SHP77 (cell line): ENCODE measurements at regions not wholly inside any gene's neighbourhood (a gene's known extent, or its start where the extent isn't known, plus 50 kb on each side); places are given as distances from the start of the nearest gene placed in this dataset.

Source experiments
- DNase-seq, 2 experiments: peaks; one replicate each; lab custom pipeline; 2025; lab: John Stamatoyannopoulos, UW

DNA sequence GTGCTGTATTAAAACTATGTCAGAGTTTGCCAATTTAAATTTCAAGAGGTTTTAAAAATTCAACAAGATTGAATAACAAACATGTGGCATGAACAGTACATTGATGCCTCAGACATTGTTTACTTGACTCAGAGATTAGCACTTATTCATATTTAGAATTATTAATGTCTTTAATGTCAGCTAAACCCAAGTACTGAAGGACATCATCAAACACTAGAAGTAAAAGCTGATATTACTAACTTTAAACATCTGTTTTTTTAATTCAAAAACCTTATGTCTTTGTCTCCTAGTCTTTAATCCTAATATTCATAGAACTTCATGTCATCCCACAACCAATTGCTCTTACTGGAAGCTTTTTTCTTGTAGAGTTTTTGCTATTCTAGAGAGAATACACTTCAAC is 406.2 kb upstream of the PCDH7 start:
- no peak for DNase-seq

GRCh38 chr4:30330894-30331652 is 389.1 kb upstream of the PCDH7 start:
- DNase-seq, result no peak

DNA sequence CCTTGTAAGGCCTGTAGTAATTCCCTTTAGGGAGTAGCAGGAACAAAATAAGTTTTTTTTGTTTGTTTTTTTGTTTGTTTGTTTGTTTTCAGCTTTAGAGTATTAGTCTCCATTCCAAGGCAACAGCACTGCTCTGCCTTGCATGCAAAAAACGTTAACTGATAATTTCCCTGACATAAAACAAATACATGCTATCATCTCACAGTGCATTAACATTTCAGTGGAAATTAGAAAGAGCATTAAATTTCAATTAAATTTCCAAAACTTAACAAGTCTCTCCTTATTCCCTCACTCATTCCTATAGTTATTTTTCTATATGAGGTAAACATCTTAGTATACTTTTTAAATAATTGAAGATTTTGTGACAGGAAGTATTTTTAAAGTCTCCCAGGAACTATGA is 378.4 kb upstream of the PCDH7 start:
- no peak for DNase-seq

- DNase-seq, result no peak
These were observed 369.9 kb upstream of the PCDH7 start for GRCh38 chr4:30350288-30350687.

- no peak for DNase-seq
These were observed 365.6 kb upstream of the PCDH7 start for GRCh38 chr4:30354605-30355004.

DNA sequence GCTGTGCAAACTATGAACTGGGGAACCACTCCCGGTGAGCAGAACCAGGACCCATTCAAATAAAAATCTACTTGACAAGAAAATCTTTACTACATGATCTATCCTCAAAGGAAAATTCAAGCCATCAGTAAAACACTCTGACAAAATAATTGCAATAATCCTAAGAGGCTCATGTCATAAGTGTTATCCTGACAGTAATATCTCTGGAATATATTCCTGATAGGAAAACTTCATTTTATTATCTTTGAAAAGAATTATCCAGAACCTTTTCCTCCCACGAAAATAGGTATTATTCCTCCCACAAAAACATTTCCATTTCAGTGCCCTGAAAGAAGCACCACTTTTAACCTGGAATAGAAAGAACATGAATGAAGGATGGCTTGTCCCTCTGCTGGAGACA is 357.7 kb upstream of the PCDH7 start:
- no peak for DNase-seq

GRCh38 chr4:30370105-30370504 is 350.1 kb upstream of the PCDH7 start:
- DNase-seq, result no peak

DNA sequence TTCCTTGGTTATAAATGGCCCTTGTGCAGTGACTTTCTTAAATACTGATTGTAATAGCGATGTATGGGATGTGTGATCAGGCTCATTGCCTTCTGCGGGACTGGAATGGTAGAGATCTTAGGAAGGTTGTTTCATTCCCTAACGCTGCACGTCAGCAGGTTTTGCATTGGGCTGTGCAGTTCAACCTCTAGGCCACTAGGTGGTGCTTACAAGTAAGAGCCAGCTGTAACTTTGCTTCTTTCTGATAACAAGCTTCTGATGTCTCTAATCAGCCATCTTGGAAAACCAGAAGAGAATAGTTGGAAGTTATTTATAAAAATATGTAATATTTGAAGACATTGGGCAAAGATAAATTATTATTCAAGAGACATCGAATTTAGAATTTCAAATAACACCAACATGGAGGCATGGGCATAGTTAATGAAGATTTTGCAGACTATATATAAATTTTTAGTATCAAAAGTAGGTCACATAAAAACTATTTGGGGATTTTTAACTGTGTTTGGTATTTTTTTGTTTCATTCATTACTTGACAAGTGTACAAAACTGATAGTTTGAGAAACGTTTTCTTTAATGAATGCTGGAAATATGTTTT is 339.7 kb upstream of the PCDH7 start:
- peak in 1 of 2 experiments; percentile 10 for DNase-seq

DNA sequence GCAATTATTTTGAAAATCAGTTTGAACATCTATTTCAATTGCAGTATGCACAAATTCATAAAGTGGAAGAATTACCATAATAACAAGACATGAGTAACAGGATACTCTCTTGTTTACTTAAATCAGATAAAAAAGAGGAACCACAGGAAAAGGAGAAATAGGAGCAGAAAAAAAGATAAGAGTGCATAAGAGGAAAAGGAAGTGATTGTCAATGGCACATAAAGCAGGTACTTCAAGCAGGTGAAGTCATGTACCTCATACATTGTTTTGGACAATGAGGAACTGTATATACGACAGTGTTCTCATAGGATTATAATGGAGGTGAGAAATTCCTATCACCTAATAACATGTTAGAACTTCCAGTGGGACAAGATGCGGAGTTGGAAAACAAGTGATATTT is 334.5 kb upstream of the PCDH7 start:
- DNase-seq, result no peak

DNA sequence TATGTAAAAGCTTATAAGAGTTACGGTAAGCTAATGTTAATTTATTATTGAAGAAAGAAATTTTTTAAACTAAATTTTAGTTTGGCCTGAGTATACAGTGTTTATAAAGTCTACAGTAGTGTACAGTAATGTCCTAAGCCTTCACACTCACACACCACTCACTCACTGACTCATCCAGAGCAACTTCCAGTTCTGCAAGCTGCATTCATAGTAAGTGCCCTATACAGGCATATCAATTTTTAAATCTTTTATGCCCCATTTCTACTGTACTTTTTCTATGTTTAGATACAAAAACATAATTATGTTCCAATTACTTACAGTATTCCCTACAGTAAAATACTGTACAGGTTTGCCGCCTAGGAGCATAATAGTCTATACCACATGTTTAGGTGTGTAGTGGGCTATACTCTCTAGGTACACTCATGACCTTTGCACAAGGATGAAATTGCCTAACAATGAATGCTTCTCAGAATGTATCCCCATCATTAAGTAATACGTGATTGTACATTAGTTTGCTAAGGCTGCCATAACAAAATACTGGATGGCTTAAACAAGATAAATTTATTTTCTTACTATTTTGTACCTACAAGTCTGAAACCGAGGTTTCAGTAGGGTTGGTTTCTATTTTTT is 333.8 kb upstream of the PCDH7 start:
- no peak for DNase-seq

DNA sequence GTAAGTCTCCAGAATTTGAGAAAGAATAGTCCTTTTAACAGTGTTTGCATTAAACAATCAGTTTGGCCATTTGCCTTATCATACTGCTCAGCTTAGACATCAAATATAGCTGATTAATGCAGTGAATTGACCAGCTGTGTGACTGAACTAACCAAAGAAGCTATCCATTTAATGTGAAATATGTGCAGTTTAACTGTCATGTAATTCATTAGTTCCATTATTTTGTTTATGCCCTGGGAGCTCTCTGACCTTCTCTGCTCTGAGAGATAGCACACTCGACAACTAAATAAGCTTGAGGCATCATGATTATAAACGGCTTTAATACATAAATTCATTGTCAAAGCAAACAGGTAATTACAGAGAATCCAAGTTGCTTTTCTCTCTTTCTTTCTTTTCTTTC is 324.3 kb upstream of the PCDH7 start:
- no peak for DNase-seq

GRCh38 chr4:30396772-30397475 is 323.2 kb upstream of the PCDH7 start:
- DNase-seq, result no peak

- DNase-seq, result no peak
These were observed 320.7 kb upstream of the PCDH7 start for GRCh38 chr4:30399476-30399875.

DNA sequence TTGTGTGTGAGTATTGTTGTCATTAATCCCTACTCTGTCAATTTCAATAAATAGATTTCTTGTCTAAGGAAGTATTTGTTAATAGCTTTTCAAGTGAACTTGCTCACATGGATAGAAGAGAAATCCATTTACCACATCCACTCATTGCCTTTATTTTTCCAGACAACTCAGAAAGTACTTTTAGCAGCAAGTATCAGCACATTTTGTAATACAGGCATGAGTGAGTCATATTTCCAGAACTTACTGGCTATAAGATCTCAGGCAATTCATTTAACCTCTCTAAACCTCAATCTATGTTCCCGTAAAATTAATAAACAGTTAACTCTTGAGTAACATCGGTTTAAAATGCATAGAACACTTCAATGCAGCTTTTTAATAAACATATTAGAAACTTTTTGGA is 317.9 kb upstream of the PCDH7 start:
- DNase-seq, result no peak

DNA sequence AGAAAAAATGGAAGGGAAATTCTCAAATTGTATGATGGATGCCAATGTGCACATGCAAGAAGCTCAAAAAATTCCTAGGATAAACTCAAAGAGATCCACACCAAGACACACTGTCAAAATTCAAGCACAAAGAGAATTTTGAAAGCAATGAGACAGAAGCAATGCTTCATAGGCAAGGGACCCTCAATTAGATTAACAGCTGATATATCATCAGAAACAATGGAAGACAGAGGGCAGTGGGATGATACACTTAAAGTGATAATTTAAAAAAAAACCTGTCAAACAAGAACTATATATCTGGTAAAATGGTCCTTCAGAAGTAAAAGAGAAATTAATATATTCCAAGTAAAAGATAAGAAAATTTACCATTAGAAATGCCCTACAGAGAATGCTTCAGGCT is 306.3 kb upstream of the PCDH7 start:
- DNase-seq, result no peak

GRCh38 chr4:30416547-30416946 is 303.6 kb upstream of the PCDH7 start:
- no peak for DNase-seq

DNA sequence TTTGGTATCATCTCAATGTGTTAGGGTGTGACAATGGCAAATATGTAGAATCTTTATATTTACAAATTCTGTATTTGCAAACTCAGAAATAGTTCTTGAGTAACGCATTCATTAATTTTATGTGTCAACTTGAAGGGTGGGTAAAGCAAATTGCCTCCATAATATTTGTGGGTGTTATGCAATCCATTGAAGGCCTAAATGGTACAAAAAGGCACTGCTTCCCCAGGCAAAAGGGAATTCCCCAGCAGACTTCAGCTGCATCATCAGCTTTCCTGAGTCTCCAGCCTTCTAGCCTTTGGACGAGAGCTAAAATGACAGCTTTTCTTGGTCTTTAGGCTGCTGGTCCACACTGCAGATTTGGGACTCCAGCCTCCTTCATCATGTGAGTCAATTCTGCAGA is 292.2 kb upstream of the PCDH7 start:
- DNase-seq, result no peak

DNA sequence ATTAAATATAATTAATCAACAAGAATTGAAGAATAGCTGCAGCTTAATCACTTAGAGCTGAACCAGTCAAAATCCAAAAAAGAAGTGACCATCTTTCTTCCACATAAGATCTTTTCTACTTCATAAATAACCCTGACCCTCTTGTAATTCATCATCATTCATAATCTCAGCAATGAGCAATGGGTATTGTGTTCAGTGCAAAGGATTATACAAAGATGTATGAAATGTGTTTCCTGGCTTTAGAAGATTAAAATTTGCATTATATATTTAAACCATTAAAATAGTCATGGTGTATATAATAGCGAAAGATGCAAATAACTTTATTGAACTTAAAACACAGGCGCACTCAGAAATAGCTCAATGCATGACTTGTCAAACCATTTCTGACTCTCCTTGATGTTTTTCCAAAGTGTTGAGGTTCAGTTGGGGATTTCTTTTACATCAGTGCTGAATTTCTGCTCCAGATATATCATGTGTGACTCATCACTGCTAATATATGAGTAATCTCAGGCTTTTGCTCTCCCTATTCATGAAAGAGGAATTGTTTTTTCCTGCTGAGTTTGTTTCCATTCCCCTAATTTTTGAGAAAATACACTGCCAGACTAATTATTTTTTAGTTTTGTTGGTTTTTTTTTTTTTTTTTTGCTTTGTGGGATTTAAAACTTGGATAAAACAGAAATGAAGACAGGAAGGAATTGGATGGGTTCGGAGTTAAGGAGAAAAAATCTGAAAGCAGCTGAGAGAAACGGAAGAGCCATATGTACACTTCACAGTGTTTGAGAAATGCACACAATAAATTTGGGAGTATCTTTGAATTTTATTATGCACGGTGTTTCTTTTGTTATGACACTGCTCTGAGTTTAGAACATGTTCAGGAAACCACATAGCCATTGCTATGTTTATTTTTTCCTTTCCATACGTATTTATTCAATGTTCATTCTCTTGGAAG is 290.1 kb upstream of the PCDH7 start:
- no peak for DNase-seq

DNA sequence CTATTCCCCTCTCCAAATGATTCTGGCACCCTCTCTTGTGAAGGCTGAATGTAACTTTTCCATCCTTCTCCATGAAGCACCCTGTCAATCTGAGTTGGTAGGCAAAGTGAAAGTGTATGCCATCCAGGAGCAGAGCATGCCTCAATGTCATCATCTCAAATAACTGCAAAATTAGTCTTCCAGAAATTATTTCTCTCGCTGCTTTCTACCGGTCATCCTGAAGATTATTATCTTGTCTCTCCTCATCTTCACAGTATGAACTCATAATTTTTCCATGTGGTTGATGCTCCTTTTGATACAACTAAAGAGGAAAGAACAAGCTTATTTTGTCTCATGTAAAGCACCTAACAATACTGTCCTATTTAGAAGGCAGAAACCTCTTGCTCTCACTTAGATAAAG is 285.5 kb upstream of the PCDH7 start:
- no peak for DNase-seq

DNA sequence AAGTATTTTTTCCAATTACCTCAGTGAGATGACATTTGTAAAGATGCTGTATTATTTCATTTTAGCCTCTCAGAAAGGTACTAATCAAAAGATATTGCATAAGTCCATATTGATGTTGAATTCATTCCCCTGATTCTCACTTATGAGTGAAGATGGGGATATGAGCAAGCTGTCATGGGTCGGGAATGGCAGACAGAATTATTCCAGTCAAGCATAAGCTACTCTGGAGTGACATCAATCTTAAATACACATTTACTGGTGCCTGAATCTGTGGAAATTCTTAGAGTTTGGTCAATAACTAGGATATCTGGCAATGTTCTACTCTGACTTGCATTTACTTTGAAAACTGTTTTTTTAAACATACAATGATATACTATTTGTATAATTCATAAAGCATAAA is 283.8 kb upstream of the PCDH7 start:
- DNase-seq, result no peak

DNA sequence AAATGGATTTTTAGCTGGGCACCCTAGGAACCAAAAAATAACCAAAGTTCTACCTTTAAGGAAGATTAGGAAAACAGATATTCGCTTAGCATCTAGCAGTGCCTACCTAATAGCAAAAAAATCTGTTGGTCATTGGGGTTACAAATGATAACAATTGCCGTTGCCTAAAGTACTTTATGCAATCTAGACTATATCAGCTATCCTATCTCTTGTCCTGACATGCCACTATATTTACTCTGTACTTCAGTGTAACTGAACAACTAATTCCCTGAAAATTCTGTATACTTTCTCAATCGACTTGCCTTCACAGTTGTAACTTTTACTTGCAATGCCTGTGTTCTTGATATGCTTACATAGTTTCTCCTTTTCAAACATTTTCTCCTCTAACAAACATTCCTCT is 282.9 kb upstream of the PCDH7 start:
- DNase-seq, result no peak

- DNase-seq, result no peak
These were observed 276.9 kb upstream of the PCDH7 start for GRCh38 chr4:30443289-30443688.
